ENCODE measurements at regions not wholly inside any gene's neighbourhood (a gene's known extent, or its start where the extent isn't known, plus 50 kb on each side); places are given as distances from the start of the nearest gene placed in this dataset.

- no peak for TF ChIP-seq CTCF (IDR thresholded peaks at IDR 0.05 in 2 of 3, conservative IDR thresholded peaks at IDR 0.05 in 1 of 3; ENCODE audit: borderline replicate concordance in 1 of 3, insufficient read depth in 1 of 3, low read depth in 2 of 3, low read length in 2 of 3)
These were observed 167.8 kb upstream of the SEMA3A start (continued) for GRCh38 chr7:84362360-84362759.

- no peak overlapping the region for H3K9ac ChIP-seq (ENCODE audit: low read length)
- no peaks in the 10 kb centered on the region for H4K20me1 ChIP-seq (ENCODE audit: insufficient read depth)
- ChIA-PET RAD21 (ENCODE audit: low non-redundant PET in 1 of 2, low total read pairs in 2 of 2, uncharacterized antibody in 2 of 2, unreplicated experiment in 2 of 2) (no interaction called here), CTCF (no interaction called here), POLR2A (no interaction called here)
- ATAC-seq (no peak), DNase-seq (ENCODE audit: low read depth, low spot score) (no peak)
- H3K27me3 ChIP-seq (ENCODE audit: insufficient read depth, low read length) = no peaks in the 10 kb centered on the region
- H2AFZ ChIP-seq (ENCODE audit: low read depth, low read length, poor library complexity, severe bottlenecking) = peak overlapping the region; percentile 72
- TF ChIP-seq ZFX (IDR thresholded peaks at IDR 0.05) (no peak), JUND (IDR thresholded peaks at IDR 0.05) (no peak), CBX3 (IDR thresholded peaks at IDR 0.05; ENCODE audit: low read depth) (no peak), MAX (IDR thresholded peaks at IDR 0.05) (no peak), POLR2AphosphoS5 (IDR thresholded peaks at IDR 0.05; ENCODE audit: low read depth, low read length) (no peak), RAD21 (IDR thresholded peaks at IDR 0.05; ENCODE audit: low read depth) (no peak), EGR1 (IDR thresholded peaks at IDR 0.05; ENCODE audit: low read depth) (no peak), ATF3 (IDR thresholded peaks at IDR 0.05) (no peak), TCF7L2 (IDR thresholded peaks at IDR 0.05; ENCODE audit: borderline replicate concordance, extremely low read depth, insufficient read depth, insufficient read length) (no peak), FOSL1 (IDR thresholded peaks at IDR 0.05; ENCODE audit: low read depth) (no peak)
- H3K27ac ChIP-seq (ENCODE audit: low read depth, low read length) = no peak overlapping the region
- intact Hi-C loops (cut with micrococcal nuclease) = no loop called here
- H3K4me2 ChIP-seq (ENCODE audit: low read length) = no peak overlapping the region
- no peaks in the 10 kb centered on the region; the same call in 1 of the 2 replicates for H3K9me2 ChIP-seq (ENCODE audit: insufficient read depth)
- H3K4me1 ChIP-seq (ENCODE audit: control insufficient read depth in 1 of 2, insufficient read depth in 2 of 2, low read length in 2 of 2) = no peaks in the 10 kb centered on the region
- no peaks in the 10 kb centered on the region for H3K79me2 ChIP-seq (ENCODE audit: insufficient read depth, low read length)
- H3K36me3 ChIP-seq (ENCODE audit: control insufficient read depth in 1 of 2, insufficient read depth in 2 of 2, low read length in 2 of 2) = no peaks in the 10 kb centered on the region
- H3K4me3 ChIP-seq (replicated peaks in 1 of 2; ENCODE audit: low read depth in 1 of 2, low read length in 2 of 2) = no peak overlapping the region
- no TSS peak for BruUV-seq (replicated peaks)
- no peaks in the 10 kb centered on the region for H3K9me3 ChIP-seq (ENCODE audit: control insufficient read depth in 1 of 2, insufficient read depth in 1 of 2, low read depth in 1 of 2, low read length in 2 of 2)
These were observed 160.3 kb upstream of the SEMA3A start for GRCh38 chr7:84354866-84355265.

All from HCT116 (cell line).